ENCODE measurements at regions not wholly inside any gene's neighbourhood (a gene's known extent, or its start where the extent isn't known, plus 50 kb on each side); places are given as distances from the start of the nearest gene placed in this dataset.
"Not testable (repeated sequence)": the region's sequence is repeated elsewhere in the genome, so short reads cannot be mapped to it uniquely, and the experiment has no call there.

GRCh38 chr3:17877299-17877698 is 134.9 kb upstream of the TBC1D5 start:
- Mint-ChIP-seq H3K4me3 (no peak overlapping the region), H3K36me3 (ENCODE audit: low read depth) (no peaks in the 10 kb centered on the region), H3K27me3 (peaks cover 2% of the 10 kb centered on the region), H3K27ac (no peak overlapping the region), H3K9me3 (no peaks in the 10 kb centered on the region), H3K4me1 (no peaks in the 10 kb centered on the region)
- ATAC-seq (ENCODE audit: low read depth) (no peak), DNase-seq (no peak)
- ChIA-PET CTCF (no interaction called here), POLR2A (no interaction called here)
- TF ChIP-seq CTCF (IDR thresholded peaks at IDR 0.05) = no peak
- intact Hi-C loops (cut with micrococcal nuclease) = no loop called here

GRCh38 chr3:17874636-17875035 is 132.2 kb upstream of the TBC1D5 start:
- no peak for TF ChIP-seq CTCF (IDR thresholded peaks at IDR 0.05)
- H3K36me3 Mint-ChIP-seq (ENCODE audit: low read depth) = no peaks in the 10 kb centered on the region
- no peak overlapping the region for H3K27ac Mint-ChIP-seq
- no peak overlapping the region for H3K4me3 Mint-ChIP-seq
- ATAC-seq (ENCODE audit: low read depth) = no peak
- ChIA-PET CTCF (no interaction called here), POLR2A (no interaction called here)
- peaks cover 2% of the 10 kb centered on the region for H3K27me3 Mint-ChIP-seq
- H3K9me3 Mint-ChIP-seq = no peaks in the 10 kb centered on the region
- no peaks in the 10 kb centered on the region for H3K4me1 Mint-ChIP-seq
- DNase-seq = no peak
- intact Hi-C loops (cut with micrococcal nuclease) = no loop called here

GRCh38 chr3:17872457-17872856 is 130.0 kb upstream of the TBC1D5 start:
- H3K36me3 Mint-ChIP-seq (ENCODE audit: low read depth) = no peaks in the 10 kb centered on the region
- POLR2A ChIA-PET = no interaction called here
- CTCF ChIA-PET = no interaction called here
- H3K27ac Mint-ChIP-seq = no peak overlapping the region
- peaks cover 2% of the 10 kb centered on the region for H3K27me3 Mint-ChIP-seq
- H3K9me3 Mint-ChIP-seq = no peaks in the 10 kb centered on the region
- ATAC-seq (ENCODE audit: low read depth) (no peak), DNase-seq (no peak)
- intact Hi-C loops (cut with micrococcal nuclease) = no loop called here
- H3K4me1 Mint-ChIP-seq = no peaks in the 10 kb centered on the region
- no peak overlapping the region for H3K4me3 Mint-ChIP-seq
- TF ChIP-seq CTCF (IDR thresholded peaks at IDR 0.05) = no peak

- DNase-seq = no peak
- ChIA-PET POLR2A (no interaction called here), CTCF (interaction anchor here (1.9 kb wide), 1 partner anchor 24 kb away, joined by 4 read pairs; no protein-coding TSS in a partner anchor)
- ATAC-seq (ENCODE audit: low read depth) = no peak
- Mint-ChIP-seq H3K4me1 (no peaks in the 10 kb centered on the region), H3K27me3 (peaks cover 3% of the 10 kb centered on the region), H3K9me3 (no peaks in the 10 kb centered on the region), H3K4me3 (no peak overlapping the region), H3K27ac (no peak overlapping the region), H3K36me3 (ENCODE audit: low read depth) (no peaks in the 10 kb centered on the region)
- intact Hi-C loops (cut with micrococcal nuclease) = no loop called here
- TF ChIP-seq CTCF (IDR thresholded peaks at IDR 0.05) = no peak
Measured at GRCh38 chr3:17865631-17866030, 123.2 kb upstream of the TBC1D5 start.

GRCh38 chr3:17861476-17861875 is 119.0 kb upstream of the TBC1D5 start:
- H3K36me3 Mint-ChIP-seq (ENCODE audit: low read depth) = no peaks in the 10 kb centered on the region
- CTCF ChIA-PET = no interaction called here
- TF ChIP-seq CTCF (IDR thresholded peaks at IDR 0.05) = no peak
- no peaks in the 10 kb centered on the region for H3K4me1 Mint-ChIP-seq
- no peak for DNase-seq
- H3K27ac Mint-ChIP-seq = no peak overlapping the region
- ATAC-seq (ENCODE audit: low read depth) = no peak
- peaks cover 3% of the 10 kb centered on the region for H3K9me3 Mint-ChIP-seq
- intact Hi-C loops (cut with micrococcal nuclease) = no loop called here
- no peak overlapping the region for H3K4me3 Mint-ChIP-seq
- H3K27me3 Mint-ChIP-seq = peaks cover 5% of the 10 kb centered on the region
- POLR2A ChIA-PET = no interaction called here

- ATAC-seq (ENCODE audit: low read depth); H3K27me3 Mint-ChIP-seq; intact Hi-C loops (cut with micrococcal nuclease); H3K4me1 Mint-ChIP-seq; CTCF ChIA-PET; H3K4me3 Mint-ChIP-seq; H3K36me3 Mint-ChIP-seq (ENCODE audit: low read depth); H3K27ac Mint-ChIP-seq; H3K9me3 Mint-ChIP-seq; POLR2A ChIA-PET; DNase-seq: not testable (repeated sequence)
Measured at GRCh38 chr3:17860840-17861471, 118.5 kb upstream of the TBC1D5 start.
